ENCODE measurements at regions not wholly inside any gene's neighbourhood (a gene's known extent, or its start where the extent isn't known, plus 50 kb on each side); places are given as distances from the start of the nearest gene placed in this dataset.
"Not testable (repeated sequence)": the region's sequence is repeated elsewhere in the genome, so short reads cannot be mapped to it uniquely, and the experiment has no call there.

- H3K27ac ChIP-seq (ENCODE audit: low read depth in 2 of 2, low read length in 1 of 2); H3K36me3 ChIP-seq (replicated peaks in 1 of 2; ENCODE audit: control insufficient read depth in 1 of 2, insufficient read depth in 2 of 2, low read length in 1 of 2); H3K9ac ChIP-seq; CTCF ChIA-PET; H4K20me1 ChIP-seq (ENCODE audit: insufficient read depth); POLR2A ChIA-PET; H2AFZ ChIP-seq (ENCODE audit: low read depth); H3K9me2 ChIP-seq; DNase-seq; H3K9me3 ChIP-seq; H3K4me2 ChIP-seq; H3K27me3 ChIP-seq (ENCODE audit: insufficient read depth); H3F3A ChIP-seq (replicated peaks; ENCODE audit: insufficient read depth); H3K79me2 ChIP-seq (ENCODE audit: insufficient read depth); H3K4me3 ChIP-seq (ENCODE audit: low read depth in 2 of 2, low read length in 1 of 2); H3K4me1 ChIP-seq (ENCODE audit: control insufficient read depth in 1 of 2, insufficient read depth in 2 of 2, low read depth in 1 of 2, low read length in 1 of 2): not testable (repeated sequence)
- 12% methylated on average over 2 of the region's 3 CpGs for WGBS (ENCODE audit: low lambda C conversion rate)
Measured at GRCh38 chr20:29885282-29886185, 1371.9 kb upstream of the DEFB115 start.

GRCh38 chr20:29891555-29891954, 1365.9 kb upstream of the DEFB115 start:
- H2AFZ ChIP-seq (ENCODE audit: low read depth); H3K9ac ChIP-seq; H3K9me3 ChIP-seq; H3K4me2 ChIP-seq; H3K4me3 ChIP-seq (ENCODE audit: low read depth in 2 of 2, low read length in 1 of 2); POLR2A ChIA-PET; H4K20me1 ChIP-seq (ENCODE audit: insufficient read depth); H3K4me1 ChIP-seq (ENCODE audit: control insufficient read depth in 1 of 2, insufficient read depth in 2 of 2, low read depth in 1 of 2, low read length in 1 of 2); H3K27me3 ChIP-seq (ENCODE audit: insufficient read depth); H3K79me2 ChIP-seq (ENCODE audit: insufficient read depth); H3K36me3 ChIP-seq (replicated peaks in 1 of 2; ENCODE audit: control insufficient read depth in 1 of 2, insufficient read depth in 2 of 2, low read length in 1 of 2); H3K9me2 ChIP-seq; DNase-seq; CTCF ChIA-PET; H3K27ac ChIP-seq (ENCODE audit: low read depth in 2 of 2, low read length in 1 of 2); H3F3A ChIP-seq (replicated peaks; ENCODE audit: insufficient read depth): not testable (repeated sequence)
- 34% methylated on average over 5 of the region's 5 CpGs for WGBS (ENCODE audit: low lambda C conversion rate)

Small RNA genes in the stretch of these regions (small RNA-seq; reads per million reads assigned to genes)
- gene RF00002 = 0 to 9.9 (median 0.78) reads per million in 7 experiments
